Spleen (tissue), 7 donors: ENCODE measurements at regions not wholly inside any gene's neighbourhood (a gene's known extent, or its start where the extent isn't known, plus 50 kb on each side); places are given as distances from the start of the nearest gene placed in this dataset.

Experiments
- POLR2A ChIP-seq, 3 donors: fragments of 450-650 bp; IDR thresholded peaks; one replicate each; pipeline ENCODE4 v1.5.1; 2017; ENCODE audit warnings: antibody characterized with exemption in 3 of 3, mild to moderate bottlenecking in 1 of 3
- TF ChIP-seq, protein P1 (sequence below), 11 experiments: fragments of 200-600 bp in 7 of 11; fragments of 450-650 bp in 4 of 11; sonication (generic) in 4 of 11; IDR thresholded peaks in 8 of 11; conservative IDR thresholded peaks in 3 of 11; 1 replicate in 7 of 11; 2 replicates in 4 of 11; pipeline versions ENCODE4 v1.4.0 to v1.8.0; 2016 to 2021; ENCODE audit warnings: antibody characterized with exemption in 11 of 11, inconsistent platforms in 4 of 11, mild to moderate bottlenecking in 1 of 11
- donor health status: DM: no; HTN: no; CAD: no; lungs with moderate emphysema.
- donor health status: DM: no; HTN: no; CAD: no.
- donor health status: DM: no; HTN: no; CAD: no.

DNA sequence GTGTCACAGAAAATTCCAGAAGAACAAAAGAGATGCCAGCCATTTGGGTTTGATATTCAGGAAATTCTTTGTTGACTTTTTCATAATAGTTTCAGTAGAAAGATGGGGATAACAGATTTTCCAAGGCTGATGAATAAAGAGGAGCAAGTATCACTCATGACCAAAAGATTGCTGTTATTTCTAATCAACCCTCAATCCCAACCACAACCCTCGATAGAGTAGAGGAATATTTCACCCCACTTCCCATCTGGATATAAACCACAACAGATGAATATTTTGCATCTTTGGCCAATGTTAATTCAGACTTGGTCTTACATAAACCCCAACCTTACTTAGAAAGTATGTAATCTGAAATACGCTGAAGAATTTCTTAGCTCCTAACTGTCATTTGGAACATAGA lies 232.4 kb downstream of the SEC16B start:
- TF ChIP-seq, protein P1, sequence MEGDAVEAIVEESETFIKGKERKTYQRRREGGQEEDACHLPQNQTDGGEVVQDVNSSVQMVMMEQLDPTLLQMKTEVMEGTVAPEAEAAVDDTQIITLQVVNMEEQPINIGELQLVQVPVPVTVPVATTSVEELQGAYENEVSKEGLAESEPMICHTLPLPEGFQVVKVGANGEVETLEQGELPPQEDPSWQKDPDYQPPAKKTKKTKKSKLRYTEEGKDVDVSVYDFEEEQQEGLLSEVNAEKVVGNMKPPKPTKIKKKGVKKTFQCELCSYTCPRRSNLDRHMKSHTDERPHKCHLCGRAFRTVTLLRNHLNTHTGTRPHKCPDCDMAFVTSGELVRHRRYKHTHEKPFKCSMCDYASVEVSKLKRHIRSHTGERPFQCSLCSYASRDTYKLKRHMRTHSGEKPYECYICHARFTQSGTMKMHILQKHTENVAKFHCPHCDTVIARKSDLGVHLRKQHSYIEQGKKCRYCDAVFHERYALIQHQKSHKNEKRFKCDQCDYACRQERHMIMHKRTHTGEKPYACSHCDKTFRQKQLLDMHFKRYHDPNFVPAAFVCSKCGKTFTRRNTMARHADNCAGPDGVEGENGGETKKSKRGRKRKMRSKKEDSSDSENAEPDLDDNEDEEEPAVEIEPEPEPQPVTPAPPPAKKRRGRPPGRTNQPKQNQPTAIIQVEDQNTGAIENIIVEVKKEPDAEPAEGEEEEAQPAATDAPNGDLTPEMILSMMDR (IDR thresholded peaks at IDR 0.05 in 8 of 11, conservative IDR thresholded peaks at IDR 0.05 in 3 of 11) = no peak
- TF ChIP-seq POLR2A (IDR thresholded peaks at IDR 0.05) = no peak
